ENCODE measurements at regions not wholly inside any gene's neighbourhood (a gene's known extent, or its start where the extent isn't known, plus 50 kb on each side); places are given as distances from the start of the nearest gene placed in this dataset.

DNA sequence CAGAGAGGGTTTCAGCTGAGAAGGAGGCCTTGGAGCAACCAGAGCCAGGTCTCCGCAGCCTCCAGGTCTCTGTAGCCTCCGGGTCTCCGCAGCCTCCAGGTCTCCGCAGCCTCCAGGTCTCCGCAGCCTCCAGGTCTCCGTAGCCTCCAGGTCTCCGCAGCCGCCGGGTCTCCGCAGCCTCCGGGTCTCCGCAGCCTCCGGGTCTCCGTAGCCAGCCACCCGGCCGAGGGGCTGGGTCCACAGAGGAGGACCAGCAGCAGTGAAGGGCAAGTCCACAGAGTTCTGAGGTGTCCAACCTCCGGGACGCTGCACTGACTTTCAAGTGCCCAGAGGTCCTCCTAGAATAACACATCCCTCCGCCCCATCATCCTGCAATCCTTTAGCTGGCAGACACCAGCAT, 221.0 kb downstream of the RBFOX3 start:
- TF ChIP-seq, protein P1, sequence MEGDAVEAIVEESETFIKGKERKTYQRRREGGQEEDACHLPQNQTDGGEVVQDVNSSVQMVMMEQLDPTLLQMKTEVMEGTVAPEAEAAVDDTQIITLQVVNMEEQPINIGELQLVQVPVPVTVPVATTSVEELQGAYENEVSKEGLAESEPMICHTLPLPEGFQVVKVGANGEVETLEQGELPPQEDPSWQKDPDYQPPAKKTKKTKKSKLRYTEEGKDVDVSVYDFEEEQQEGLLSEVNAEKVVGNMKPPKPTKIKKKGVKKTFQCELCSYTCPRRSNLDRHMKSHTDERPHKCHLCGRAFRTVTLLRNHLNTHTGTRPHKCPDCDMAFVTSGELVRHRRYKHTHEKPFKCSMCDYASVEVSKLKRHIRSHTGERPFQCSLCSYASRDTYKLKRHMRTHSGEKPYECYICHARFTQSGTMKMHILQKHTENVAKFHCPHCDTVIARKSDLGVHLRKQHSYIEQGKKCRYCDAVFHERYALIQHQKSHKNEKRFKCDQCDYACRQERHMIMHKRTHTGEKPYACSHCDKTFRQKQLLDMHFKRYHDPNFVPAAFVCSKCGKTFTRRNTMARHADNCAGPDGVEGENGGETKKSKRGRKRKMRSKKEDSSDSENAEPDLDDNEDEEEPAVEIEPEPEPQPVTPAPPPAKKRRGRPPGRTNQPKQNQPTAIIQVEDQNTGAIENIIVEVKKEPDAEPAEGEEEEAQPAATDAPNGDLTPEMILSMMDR (IDR thresholded peaks at IDR 0.05; ENCODE audit: poor library complexity, severe bottlenecking) = no peak
- TF ChIP-seq EP300 (conservative IDR thresholded peaks at IDR 0.05; ENCODE audit: poor library complexity, severe bottlenecking) (no peak), TAF1 (IDR thresholded peaks at IDR 0.05; ENCODE audit: low read depth) (no peak), RAD21 (conservative IDR thresholded peaks at IDR 0.05) (no peak)

Data from neural cell (in vitro differentiated cells).